Body of pancreas (tissue), 4 donors: ENCODE measurements at regions not wholly inside any gene's neighbourhood (a gene's known extent, or its start where the extent isn't known, plus 50 kb on each side); places are given as distances from the start of the nearest gene placed in this dataset.
"Not testable (repeated sequence)": the region's sequence is repeated elsewhere in the genome, so short reads cannot be mapped to it uniquely, and the experiment has no call there.

ENCODE experiments used
- ATAC-seq: fragments of 150-250 bp; one replicate; pipeline ENCODE4 v1.9.1; 2016
- DNase-seq, 4 donors: peaks; one replicate each; pipeline ENCODE4 v3.0.0-alpha.2; 2019
- H3K27ac ChIP-seq, 4 donors: fragments of 200-600 bp; sonication (generic); 1 replicate in 3 of 4; 2 replicates in 1 of 4; pipeline versions ENCODE4 v1.5.1 to v1.6.1; 2016 to 2019; ENCODE audit warnings: mild to moderate bottlenecking in 1 of 4, mixed read lengths in 1 of 4, moderate library complexity in 1 of 4
- H3K27me3 ChIP-seq, 2 donors: fragments of 200-600 bp; sonication (generic); one replicate each; pipeline ENCODE4 v1.6.0; 2016; ENCODE audit warnings: mild to moderate bottlenecking in 1 of 2
- H3K36me3 ChIP-seq, 2 donors: fragments of 200-600 bp; sonication (generic); replicated peaks in 1 of 2; 2 replicates each; pipeline ENCODE4 v1.5.1; 2016; ENCODE audit warnings: low read depth in 2 of 2; ENCODE audit not compliant: insufficient read depth in 1 of 2
- H3K4me1 ChIP-seq: fragments of 200-600 bp; sonication (generic); one replicate; pipeline ENCODE4 v1.6.0; 2016
- H3K4me3 ChIP-seq, 2 donors: fragments of 200-600 bp; sonication (generic); 1 replicate in 1 of 2; 2 replicates in 1 of 2; pipeline ENCODE4 v1.5.1; 2016 to 2019
- H3K9me3 ChIP-seq, 3 donors: fragments of 200-600 bp; sonication (generic); 1 replicate in 2 of 3; 2 replicates in 1 of 3; pipeline ENCODE4 v1.5.1; 2016
- POLR2A ChIP-seq, 3 donors: fragments of 450-650 bp; IDR thresholded peaks; one replicate each; pipeline ENCODE4 v1.6.1; 2016; ENCODE audit warnings: antibody characterized with exemption in 3 of 3, mild to moderate bottlenecking in 2 of 3
- WGBS, 2 donors: methylation state at CpG; one replicate each; pipeline ENCODE4 v1.1.5; 2017; 5-methylcytosine and 5-hydroxymethylcytosine counted together
- intact Hi-C: fragments of 100-400 bp; cut with DNase I; formaldehyde crosslinking; loops from one replicate; pipeline ENCODE4 v1.15.1; 2023
- TF ChIP-seq, protein P1 (sequence below), 7 experiments: fragments of 450-650 bp in 4 of 7; fragments of 200-600 bp in 3 of 7; sonication (generic) in 3 of 7; IDR thresholded peaks; one replicate each; pipeline ENCODE4 v1.5.1; 2016 to 2019; ENCODE audit warnings: antibody characterized with exemption in 7 of 7

- DNase-seq (no peak), ATAC-seq (no peak)
- Histone ChIP-seq H3K4me3 (no peak overlapping the region), H3K36me3 (no peaks in the 10 kb centered on the region), H3K9me3 (no peaks in the 10 kb centered on the region), H3K4me1 (no peaks in the 10 kb centered on the region), H3K27ac (no peak overlapping the region), H3K27me3 (no peaks in the 10 kb centered on the region)
- intact Hi-C loops = no loop called here
- 71 to 79% methylated on average over 8 of the region's 8 CpGs for WGBS, 2 donors
- no peak for TF ChIP-seq POLR2A (IDR thresholded peaks at IDR 0.05)
- TF ChIP-seq, protein P1, sequence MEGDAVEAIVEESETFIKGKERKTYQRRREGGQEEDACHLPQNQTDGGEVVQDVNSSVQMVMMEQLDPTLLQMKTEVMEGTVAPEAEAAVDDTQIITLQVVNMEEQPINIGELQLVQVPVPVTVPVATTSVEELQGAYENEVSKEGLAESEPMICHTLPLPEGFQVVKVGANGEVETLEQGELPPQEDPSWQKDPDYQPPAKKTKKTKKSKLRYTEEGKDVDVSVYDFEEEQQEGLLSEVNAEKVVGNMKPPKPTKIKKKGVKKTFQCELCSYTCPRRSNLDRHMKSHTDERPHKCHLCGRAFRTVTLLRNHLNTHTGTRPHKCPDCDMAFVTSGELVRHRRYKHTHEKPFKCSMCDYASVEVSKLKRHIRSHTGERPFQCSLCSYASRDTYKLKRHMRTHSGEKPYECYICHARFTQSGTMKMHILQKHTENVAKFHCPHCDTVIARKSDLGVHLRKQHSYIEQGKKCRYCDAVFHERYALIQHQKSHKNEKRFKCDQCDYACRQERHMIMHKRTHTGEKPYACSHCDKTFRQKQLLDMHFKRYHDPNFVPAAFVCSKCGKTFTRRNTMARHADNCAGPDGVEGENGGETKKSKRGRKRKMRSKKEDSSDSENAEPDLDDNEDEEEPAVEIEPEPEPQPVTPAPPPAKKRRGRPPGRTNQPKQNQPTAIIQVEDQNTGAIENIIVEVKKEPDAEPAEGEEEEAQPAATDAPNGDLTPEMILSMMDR (IDR thresholded peaks at IDR 0.05) = no peak
Measured at GRCh38 chr12:116673681-116674111, 64.2 kb downstream of the SPRING1 start.

GRCh38 chr12:116672842-116673516, 64.9 kb downstream of the SPRING1 start:
- no peaks in the 10 kb centered on the region for H3K27me3 ChIP-seq
- 65 to 82% methylated on average over 6 of the region's 6 CpGs for WGBS, 2 donors
- no peaks in the 10 kb centered on the region for H3K36me3 ChIP-seq
- H3K9me3 ChIP-seq = no peaks in the 10 kb centered on the region
- H3K27ac ChIP-seq = no peak overlapping the region
- DNase-seq (no peak), ATAC-seq (no peak)
- no peak overlapping the region for H3K4me3 ChIP-seq
- TF ChIP-seq, protein P1 (IDR thresholded peaks at IDR 0.05) = no peak
- no peak for TF ChIP-seq POLR2A (IDR thresholded peaks at IDR 0.05)
- intact Hi-C loops = no loop called here
- no peaks in the 10 kb centered on the region for H3K4me1 ChIP-seq

DNA sequence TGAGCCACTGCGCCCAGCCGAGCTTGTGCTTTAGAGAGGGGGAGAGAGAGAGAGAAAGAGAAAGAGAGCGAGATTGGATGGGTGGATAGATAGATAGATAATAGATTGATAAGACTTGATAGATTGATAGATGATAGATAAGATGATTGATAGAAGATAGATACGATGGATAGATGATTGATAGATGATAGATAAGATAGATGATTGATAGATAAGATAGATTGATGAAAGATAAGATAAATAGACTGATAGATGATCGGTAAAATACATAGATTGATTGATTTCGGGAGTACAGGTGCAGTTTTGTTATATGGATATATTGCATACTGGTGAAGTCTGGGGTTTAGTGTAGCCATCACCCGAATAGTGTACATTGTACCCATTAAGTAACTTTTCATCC, 65.9 kb downstream of the SPRING1 start:
- no peak for ATAC-seq
- no peaks in the 10 kb centered on the region for H3K4me1 ChIP-seq
- TF ChIP-seq, protein P1 (IDR thresholded peaks at IDR 0.05) = no peak
- TF ChIP-seq POLR2A (IDR thresholded peaks at IDR 0.05) = no peak
- no peak for DNase-seq
- no peaks in the 10 kb centered on the region for H3K27me3 ChIP-seq
- intact Hi-C loops = no loop called here
- H3K4me3 ChIP-seq = no peak overlapping the region
- no peaks in the 10 kb centered on the region for H3K9me3 ChIP-seq
- H3K27ac ChIP-seq = no peak overlapping the region
- WGBS, 2 donors = 64 to 69% methylated on average over 7 of the region's 7 CpGs
- no peaks in the 10 kb centered on the region for H3K36me3 ChIP-seq

- no peak overlapping the region for H3K27ac ChIP-seq
- H3K36me3 ChIP-seq = no peaks in the 10 kb centered on the region
- ATAC-seq (no peak), DNase-seq (no peak)
- intact Hi-C loops = no loop called here
- H3K27me3 ChIP-seq = no peaks in the 10 kb centered on the region
- H3K4me1 ChIP-seq = no peaks in the 10 kb centered on the region
- no peak for TF ChIP-seq POLR2A (IDR thresholded peaks at IDR 0.05)
- TF ChIP-seq, protein P1 (IDR thresholded peaks at IDR 0.05) = no peak
- H3K4me3 ChIP-seq = no peak overlapping the region
- H3K9me3 ChIP-seq = no peaks in the 10 kb centered on the region
Measured at GRCh38 chr12:116670859-116671258, 67.0 kb downstream of the SPRING1 start.

DNA sequence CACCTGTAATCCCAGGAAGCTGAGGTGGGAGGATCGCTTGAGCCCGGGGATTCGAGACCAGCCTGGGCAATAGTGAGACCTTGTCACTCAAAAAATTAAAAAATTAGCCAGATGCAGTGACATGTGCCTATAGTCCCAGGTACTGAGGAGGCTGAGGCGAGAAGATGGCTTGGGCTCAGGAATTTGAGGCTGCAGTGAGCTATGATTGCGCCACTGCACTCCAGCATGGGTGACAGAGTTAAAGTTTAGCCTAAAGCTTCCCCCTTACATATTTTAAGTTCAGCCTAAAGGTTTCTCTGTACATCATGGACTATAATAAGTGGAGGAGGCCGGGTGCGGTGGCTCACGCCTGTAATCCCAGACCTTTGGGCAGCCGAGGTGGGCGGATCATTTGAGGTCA, 70.1 kb downstream of the SPRING1 start:
- H3K27me3 ChIP-seq = no peaks in the 10 kb centered on the region
- H3K27ac ChIP-seq = no peak overlapping the region
- ATAC-seq (no peak), DNase-seq (no peak)
- H3K4me3 ChIP-seq = no peak overlapping the region
- H3K4me1 ChIP-seq = peaks cover 5% of the 10 kb centered on the region
- TF ChIP-seq, protein P1 (IDR thresholded peaks at IDR 0.05) = no peak
- TF ChIP-seq POLR2A (IDR thresholded peaks at IDR 0.05) = no peak
- no peaks in the 10 kb centered on the region for H3K9me3 ChIP-seq
- no peaks in the 10 kb centered on the region for H3K36me3 ChIP-seq
- intact Hi-C loops = loop anchor here (10.0 kb wide), 1 partner anchor 133 kb away; no protein-coding TSS in a partner anchor
- WGBS, 2 donors = 87 to 95% methylated on average over 9 to 10 of the region's 10 CpGs

DNA sequence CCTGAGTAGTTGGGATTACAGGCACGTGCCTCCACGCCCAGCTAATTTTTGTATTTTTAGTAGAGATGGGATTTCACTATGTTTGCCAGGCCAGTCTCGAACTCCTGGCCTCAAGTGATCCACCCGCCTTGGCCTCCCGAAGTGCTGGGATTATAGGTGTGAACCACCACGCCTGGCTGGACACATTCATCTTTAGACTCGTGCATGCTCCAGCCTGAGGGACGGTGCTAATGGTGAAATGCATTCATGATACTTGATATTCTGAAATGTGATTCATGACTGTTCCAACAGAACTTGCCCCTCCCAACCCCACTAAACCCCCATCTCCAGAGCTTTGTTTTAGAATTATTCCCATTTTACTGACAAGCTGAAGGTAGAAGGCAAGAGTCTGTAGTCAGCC, 71.0 kb downstream of the SPRING1 start:
- 89 to 92% methylated on average over 8 of the region's 8 CpGs for WGBS, 2 donors
- intact Hi-C loops = loop anchor here (10.0 kb wide), 1 partner anchor 132 kb away; no protein-coding TSS in a partner anchor
- H3K4me1 ChIP-seq = peaks cover 14% of the 10 kb centered on the region
- H3K27ac ChIP-seq, H3K36me3 ChIP-seq, DNase-seq, H3K27me3 ChIP-seq, H3K4me3 ChIP-seq, ATAC-seq, H3K9me3 ChIP-seq: not testable (repeated sequence)
